Cardiac fibroblast (primary cell): ENCODE measurements at regions not wholly inside any gene's neighbourhood (a gene's known extent, or its start where the extent isn't known, plus 50 kb on each side); places are given as distances from the start of the nearest gene placed in this dataset.

Source experiments
- DNase-seq, 2 donors: peaks; one replicate each; pipeline versions ENCODE4 v3.0.0 to v3.0.0-alpha.2; 2010; ENCODE audit warnings: low read depth in 2 of 2
- H3K4me3 ChIP-seq, 2 donors: replicated peaks in 1 of 2; 1 replicate in 1 of 2; 2 replicates in 1 of 2; pipeline ENCODE4 v1.5.1; 2011; ENCODE audit warnings: low read depth in 2 of 2, low read length in 2 of 2, mild to moderate bottlenecking in 2 of 2, moderate library complexity in 1 of 2
- TF ChIP-seq, protein P1 (sequence below): IDR thresholded peaks from one replicate; pipeline ENCODE4 v1.5.1; 2011; ENCODE audit warnings: low read depth, mild to moderate bottlenecking, low read length, inconsistent platforms

DNA sequence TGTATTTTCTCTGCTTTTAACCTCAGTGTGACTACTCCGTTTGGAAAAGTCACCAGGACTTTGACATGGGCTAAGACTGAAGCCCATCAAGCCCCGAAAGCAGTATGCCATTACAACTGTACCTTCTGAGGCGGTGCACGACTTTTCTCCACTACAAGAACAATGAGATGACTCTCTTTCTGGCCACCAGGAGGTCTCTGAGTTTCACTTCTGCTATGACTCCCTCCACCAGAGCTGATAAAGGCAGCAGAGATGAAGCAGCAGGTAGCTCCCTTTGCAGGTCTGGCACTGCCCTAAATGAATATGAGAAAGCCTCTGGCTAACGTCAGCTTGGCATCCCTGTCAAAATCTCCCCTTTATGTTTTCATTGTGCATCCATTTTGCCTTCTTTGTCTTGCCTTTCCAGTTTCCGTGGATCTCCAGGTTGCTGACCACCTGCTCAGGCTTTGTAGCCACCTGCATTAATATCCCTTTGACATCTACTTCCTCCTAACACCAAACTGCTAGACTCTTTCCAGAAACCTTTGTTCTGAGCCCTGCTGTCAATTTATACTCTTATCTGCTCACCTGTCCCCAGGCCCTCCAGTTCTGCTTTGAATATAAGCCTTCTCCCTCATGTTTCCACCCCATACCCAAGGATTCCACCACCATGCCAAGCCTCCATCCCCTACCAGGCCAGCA lies 221.7 kb downstream of the ZNF608 start:
- DNase-seq, result no peak
- H3K4me3 ChIP-seq, result no peak overlapping the region
- TF ChIP-seq, protein P1, sequence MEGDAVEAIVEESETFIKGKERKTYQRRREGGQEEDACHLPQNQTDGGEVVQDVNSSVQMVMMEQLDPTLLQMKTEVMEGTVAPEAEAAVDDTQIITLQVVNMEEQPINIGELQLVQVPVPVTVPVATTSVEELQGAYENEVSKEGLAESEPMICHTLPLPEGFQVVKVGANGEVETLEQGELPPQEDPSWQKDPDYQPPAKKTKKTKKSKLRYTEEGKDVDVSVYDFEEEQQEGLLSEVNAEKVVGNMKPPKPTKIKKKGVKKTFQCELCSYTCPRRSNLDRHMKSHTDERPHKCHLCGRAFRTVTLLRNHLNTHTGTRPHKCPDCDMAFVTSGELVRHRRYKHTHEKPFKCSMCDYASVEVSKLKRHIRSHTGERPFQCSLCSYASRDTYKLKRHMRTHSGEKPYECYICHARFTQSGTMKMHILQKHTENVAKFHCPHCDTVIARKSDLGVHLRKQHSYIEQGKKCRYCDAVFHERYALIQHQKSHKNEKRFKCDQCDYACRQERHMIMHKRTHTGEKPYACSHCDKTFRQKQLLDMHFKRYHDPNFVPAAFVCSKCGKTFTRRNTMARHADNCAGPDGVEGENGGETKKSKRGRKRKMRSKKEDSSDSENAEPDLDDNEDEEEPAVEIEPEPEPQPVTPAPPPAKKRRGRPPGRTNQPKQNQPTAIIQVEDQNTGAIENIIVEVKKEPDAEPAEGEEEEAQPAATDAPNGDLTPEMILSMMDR, result no peak

GRCh38 chr5:124523897-124524296 lies 222.5 kb downstream of the ZNF608 start:
- TF ChIP-seq, protein P1, result no peak
- no peak overlapping the region for H3K4me3 ChIP-seq
- no peak for DNase-seq

DNA sequence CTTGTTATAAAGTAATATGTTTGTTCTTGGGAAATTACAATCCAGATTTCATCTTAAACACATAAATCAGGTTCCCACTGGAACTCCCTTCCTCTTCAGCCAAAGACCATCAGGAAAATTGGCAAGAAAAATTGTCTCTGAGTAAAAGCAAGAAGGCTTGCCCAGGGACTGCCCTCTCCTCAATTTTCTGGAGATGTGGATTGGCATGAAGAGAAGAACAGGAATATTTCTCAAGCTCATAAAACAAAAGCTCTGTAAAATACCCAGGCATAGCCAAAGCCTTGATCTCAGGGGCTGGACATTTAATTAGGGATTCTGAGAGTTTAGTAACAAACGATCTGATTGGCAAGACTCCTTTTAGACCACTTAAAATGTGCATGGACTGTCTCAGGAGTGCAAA lies 223.4 kb downstream of the ZNF608 start:
- DNase-seq, result no peak
- TF ChIP-seq, protein P1, result no peak

GRCh38 chr5:124521461-124522230 lies 224.8 kb downstream of the ZNF608 start:
- TF ChIP-seq, protein P1, result no peak
- DNase-seq, result no peak
- no peak overlapping the region for H3K4me3 ChIP-seq

More for the DNA sequence above, 223.4 kb downstream of the ZNF608 start:
- H3K4me3 ChIP-seq, result no peak overlapping the region

DNA sequence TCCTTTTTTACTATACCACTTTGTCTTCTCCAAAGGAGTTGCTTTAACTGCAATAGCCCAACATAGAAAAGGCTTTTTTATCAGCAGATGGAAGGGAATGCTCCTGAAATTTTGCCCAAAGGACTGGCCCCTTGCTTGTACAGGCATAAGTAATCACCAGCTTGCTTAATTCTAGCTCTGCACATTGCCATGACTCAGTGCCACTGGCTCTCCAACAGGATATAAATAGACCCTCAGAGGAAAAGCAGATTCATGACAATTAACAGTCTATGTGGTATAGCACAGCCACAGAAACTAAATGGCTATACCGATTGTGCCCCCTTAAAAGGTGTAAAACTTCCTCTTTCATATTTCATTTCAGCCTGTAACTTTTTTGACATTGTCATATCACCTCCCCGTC lies 227.0 kb downstream of the ZNF608 start:
- H3K4me3 ChIP-seq, result no peak overlapping the region
- peak; percentile 67 to 91 for DNase-seq
- TF ChIP-seq, protein P1, result no peak

- H3K4me3 ChIP-seq, result no peak overlapping the region
- TF ChIP-seq, protein P1, result no peak
- DNase-seq, result no peak
Measured at GRCh38 chr5:124516567-124516966, 229.9 kb downstream of the ZNF608 start.
